ENCODE measurements at regions not wholly inside any gene's neighbourhood (a gene's known extent, or its start where the extent isn't known, plus 50 kb on each side); places are given as distances from the start of the nearest gene placed in this dataset.

DNA sequence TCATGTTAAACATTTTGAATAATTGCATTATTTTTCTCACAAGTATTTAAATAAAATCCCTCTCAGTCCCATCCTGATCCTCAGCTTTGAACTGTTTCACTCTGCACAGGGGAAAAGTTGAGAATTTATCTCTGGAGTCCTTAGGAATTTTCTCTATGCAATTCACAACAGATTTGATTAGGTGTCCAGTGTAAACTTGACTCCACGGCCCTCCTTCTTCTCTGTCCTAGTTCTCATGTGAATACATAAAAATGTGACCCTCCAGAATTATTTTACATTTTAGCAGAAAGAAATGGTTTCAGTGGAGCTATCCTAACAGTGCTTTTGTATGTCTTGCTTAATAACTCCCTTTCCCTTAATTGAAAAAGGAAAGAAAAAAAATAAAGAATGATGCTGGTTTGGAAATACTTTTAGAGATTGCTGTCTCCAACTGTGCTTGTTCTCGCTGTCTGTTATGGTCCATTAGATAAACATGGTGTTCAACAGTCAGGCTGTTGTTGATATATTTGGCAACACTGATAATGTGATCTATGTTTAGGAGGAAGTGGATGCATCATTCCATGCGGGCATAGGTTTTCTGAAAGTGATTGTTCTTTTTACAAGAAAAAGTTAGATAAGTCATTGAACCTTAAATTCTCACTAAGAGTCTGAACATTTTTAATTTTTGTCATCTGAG, 599.4 kb upstream of the CITED2 start:
- TF ChIP-seq POLR2A (IDR thresholded peaks at IDR 0.05), result no peak
- TF ChIP-seq, protein P1, sequence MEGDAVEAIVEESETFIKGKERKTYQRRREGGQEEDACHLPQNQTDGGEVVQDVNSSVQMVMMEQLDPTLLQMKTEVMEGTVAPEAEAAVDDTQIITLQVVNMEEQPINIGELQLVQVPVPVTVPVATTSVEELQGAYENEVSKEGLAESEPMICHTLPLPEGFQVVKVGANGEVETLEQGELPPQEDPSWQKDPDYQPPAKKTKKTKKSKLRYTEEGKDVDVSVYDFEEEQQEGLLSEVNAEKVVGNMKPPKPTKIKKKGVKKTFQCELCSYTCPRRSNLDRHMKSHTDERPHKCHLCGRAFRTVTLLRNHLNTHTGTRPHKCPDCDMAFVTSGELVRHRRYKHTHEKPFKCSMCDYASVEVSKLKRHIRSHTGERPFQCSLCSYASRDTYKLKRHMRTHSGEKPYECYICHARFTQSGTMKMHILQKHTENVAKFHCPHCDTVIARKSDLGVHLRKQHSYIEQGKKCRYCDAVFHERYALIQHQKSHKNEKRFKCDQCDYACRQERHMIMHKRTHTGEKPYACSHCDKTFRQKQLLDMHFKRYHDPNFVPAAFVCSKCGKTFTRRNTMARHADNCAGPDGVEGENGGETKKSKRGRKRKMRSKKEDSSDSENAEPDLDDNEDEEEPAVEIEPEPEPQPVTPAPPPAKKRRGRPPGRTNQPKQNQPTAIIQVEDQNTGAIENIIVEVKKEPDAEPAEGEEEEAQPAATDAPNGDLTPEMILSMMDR (IDR thresholded peaks at IDR 0.05 in 4 of 5, conservative IDR thresholded peaks at IDR 0.05 in 1 of 5), result no peak
